IPS-11a (cell line): ENCODE measurements at regions not wholly inside any gene's neighbourhood (a gene's known extent, or its start where the extent isn't known, plus 50 kb on each side); places are given as distances from the start of the nearest gene placed in this dataset.
A peak's percentile ranks its signal among the peaks of the same experiment; 100 is the strongest.
"Not testable (repeated sequence)": the region's sequence is repeated elsewhere in the genome, so short reads cannot be mapped to it uniquely, and the experiment has no call there.

Source experiments
- H3K4me3 ChIP-seq: one replicate; pipeline ENCODE4 v1.5.1; 2013; ENCODE audit warnings: low read depth, low read length, control low read depth

GRCh38 chr19:14328406-14328805, 52.8 kb upstream of the ADGRE5 start:
- no peak overlapping the region for H3K4me3 ChIP-seq

- H3K4me3 ChIP-seq = not testable (repeated sequence)
Measured at GRCh38 chr19:14327061-14327460, 54.2 kb upstream of the ADGRE5 start.

GRCh38 chr19:14325863-14326262, 55.4 kb upstream of the ADGRE5 start:
- H3K4me3 ChIP-seq = no peak overlapping the region

- no peak overlapping the region for H3K4me3 ChIP-seq
Measured at GRCh38 chr19:14325134-14325533, 56.1 kb upstream of the ADGRE5 start.

GRCh38 chr19:14322889-14323463, 58.3 kb upstream of the ADGRE5 start:
- no peak overlapping the region for H3K4me3 ChIP-seq

- no peak overlapping the region for H3K4me3 ChIP-seq
Measured at GRCh38 chr19:14320253-14320652, 61.0 kb upstream of the ADGRE5 start.

GRCh38 chr19:14319720-14320119, 61.5 kb upstream of the ADGRE5 start:
- H3K4me3 ChIP-seq = not testable (repeated sequence)

- H3K4me3 ChIP-seq = no peak overlapping the region
Measured at GRCh38 chr19:14318873-14319272, 62.4 kb upstream of the ADGRE5 start.

- no peak overlapping the region for H3K4me3 ChIP-seq
Measured at GRCh38 chr19:14317157-14317556, 64.1 kb upstream of the ADGRE5 start.

GRCh38 chr19:14315433-14315832, 65.8 kb upstream of the ADGRE5 start:
- no peak overlapping the region for H3K4me3 ChIP-seq

- H3K4me3 ChIP-seq = no peak overlapping the region
Measured at GRCh38 chr19:14310055-14310454, 71.2 kb upstream of the ADGRE5 start.

GRCh38 chr19:14305706-14306105, 75.5 kb upstream of the ADGRE5 start:
- no peak overlapping the region for H3K4me3 ChIP-seq

GRCh38 chr19:14301150-14301549, 80.1 kb upstream of the ADGRE5 start:
- no peak overlapping the region for H3K4me3 ChIP-seq

GRCh38 chr19:14300303-14300702, 80.9 kb upstream of the ADGRE5 start:
- H3K4me3 ChIP-seq = no peak overlapping the region

GRCh38 chr19:14299224-14299827, 81.9 kb upstream of the ADGRE5 start:
- not testable (repeated sequence) for H3K4me3 ChIP-seq

- H3K4me3 ChIP-seq = not testable (repeated sequence)
Measured at GRCh38 chr19:14297883-14298576, 83.2 kb upstream of the ADGRE5 start.

- H3K4me3 ChIP-seq = not testable (repeated sequence)
Measured at GRCh38 chr19:14294974-14295373, 86.3 kb upstream of the ADGRE5 start.

- not testable (repeated sequence) for H3K4me3 ChIP-seq
Measured at GRCh38 chr19:14293816-14294170, 87.5 kb upstream of the ADGRE5 start.

- H3K4me3 ChIP-seq = peak overlapping the region; percentile 8
Measured at GRCh38 chr19:14293101-14293815, 87.3 kb upstream of the ADGRL1 start.

- H3K4me3 ChIP-seq = not testable (repeated sequence)
Measured at GRCh38 chr19:14289810-14290209, 83.8 kb upstream of the ADGRL1 start.

GRCh38 chr19:14287837-14288236, 81.9 kb upstream of the ADGRL1 start:
- H3K4me3 ChIP-seq = not testable (repeated sequence)

- H3K4me3 ChIP-seq = not testable (repeated sequence)
Measured at GRCh38 chr19:14286594-14286993, 80.6 kb upstream of the ADGRL1 start.
